ENCODE measurements at regions not wholly inside any gene's neighbourhood (a gene's known extent, or its start where the extent isn't known, plus 50 kb on each side); places are given as distances from the start of the nearest gene placed in this dataset.

GRCh38 chr4:52160859-52161258 lies 109.8 kb downstream of the SPATA18 start:
- TF ChIP-seq, protein P1, sequence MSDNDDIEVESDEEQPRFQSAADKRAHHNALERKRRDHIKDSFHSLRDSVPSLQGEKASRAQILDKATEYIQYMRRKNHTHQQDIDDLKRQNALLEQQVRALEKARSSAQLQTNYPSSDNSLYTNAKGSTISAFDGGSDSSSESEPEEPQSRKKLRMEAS (IDR thresholded peaks at IDR 0.05; ENCODE audit: insufficient read depth, insufficient read length) = no peak
- no peak for TF ChIP-seq POLR2AphosphoS5 (IDR thresholded peaks at IDR 0.05; ENCODE audit: insufficient read depth, low read depth, low read length)
- no peak for TF ChIP-seq GATA2 (IDR thresholded peaks at IDR 0.05; ENCODE audit: insufficient read depth, insufficient read length, low read depth, low read length)
- no peak for TF ChIP-seq CTCF (IDR thresholded peaks at IDR 0.05; ENCODE audit: extremely low read depth in 1 of 2, insufficient read depth in 1 of 2, low read depth in 1 of 2, low read length in 2 of 2)
- no peak for TF ChIP-seq POLR2A (IDR thresholded peaks at IDR 0.05; ENCODE audit: low read depth, low read length)
- TF ChIP-seq JUN (IDR thresholded peaks at IDR 0.05; ENCODE audit: borderline replicate concordance, insufficient read depth, insufficient read length, low read depth) = no peak
- TF ChIP-seq EZH2 (IDR thresholded peaks at IDR 0.05; ENCODE audit: borderline replicate concordance, low read depth, low read length, severe bottlenecking) = no peak
- TF ChIP-seq MYC (IDR thresholded peaks at IDR 0.05; ENCODE audit: low read depth, low read length) = no peak
- no peak for TF ChIP-seq FOS (IDR thresholded peaks at IDR 0.05; ENCODE audit: borderline replicate concordance, insufficient read depth, low read length)
- FAIRE-seq = no peak
- intact Hi-C loops (cut with micrococcal nuclease) = no loop called here
- ChIA-PET CTCF (no interaction called here), POLR2A (no interaction called here)
- Histone ChIP-seq H4K20me1 (replicated peaks; ENCODE audit: control insufficient read depth, extremely low read depth, insufficient read depth, low read length) (no peaks in the 10 kb centered on the region), H3K4me3 (replicated peaks in 1 of 3; ENCODE audit: insufficient read depth in 1 of 3, low read depth in 1 of 3, low read length in 3 of 3) (no peak overlapping the region), H3K4me1 (ENCODE audit: control insufficient read depth, extremely low read depth, insufficient read depth, low read length) (no peaks in the 10 kb centered on the region), H3K27me3 (ENCODE audit: control insufficient read depth in 2 of 2, insufficient read depth in 2 of 2, low read length in 2 of 2) (no peaks in the 10 kb centered on the region), H3K36me3 (ENCODE audit: control insufficient read depth in 2 of 2, extremely low read depth in 1 of 2, insufficient read depth in 2 of 2, low read length in 2 of 2) (no peaks in the 10 kb centered on the region), H3K9me1 (replicated peaks; ENCODE audit: control insufficient read depth, extremely low read depth, insufficient read depth, low read length) (no peaks in the 10 kb centered on the region), H3K27ac (ENCODE audit: insufficient read depth, low read depth, low read length) (no peak overlapping the region), H3K79me2 (ENCODE audit: control insufficient read depth, insufficient read depth, low read length) (no peaks in the 10 kb centered on the region), H3K9ac (replicated peaks; ENCODE audit: extremely low read depth, insufficient read depth, low read length) (no peak overlapping the region), H2AFZ (ENCODE audit: low read depth, low read length) (no peak overlapping the region), H3K9me3 (replicated peaks; ENCODE audit: control insufficient read depth, insufficient read depth, low read length) (no peaks in the 10 kb centered on the region), H3K4me2 (ENCODE audit: insufficient read depth, low read length) (no peak overlapping the region)
- dilution Hi-C loops (cut with MboI; ENCODE audit: extremely low pct_ligation_motif_present, low sequenced_read_pairs) = no loop called here
- DNase-seq (ENCODE audit: low read depth, low spot score) = no peak
- no TSS peak for BruUV-seq (replicated peaks)
